ENCODE measurements at regions not wholly inside any gene's neighbourhood (a gene's known extent, or its start where the extent isn't known, plus 50 kb on each side); places are given as distances from the start of the nearest gene placed in this dataset.

DNA sequence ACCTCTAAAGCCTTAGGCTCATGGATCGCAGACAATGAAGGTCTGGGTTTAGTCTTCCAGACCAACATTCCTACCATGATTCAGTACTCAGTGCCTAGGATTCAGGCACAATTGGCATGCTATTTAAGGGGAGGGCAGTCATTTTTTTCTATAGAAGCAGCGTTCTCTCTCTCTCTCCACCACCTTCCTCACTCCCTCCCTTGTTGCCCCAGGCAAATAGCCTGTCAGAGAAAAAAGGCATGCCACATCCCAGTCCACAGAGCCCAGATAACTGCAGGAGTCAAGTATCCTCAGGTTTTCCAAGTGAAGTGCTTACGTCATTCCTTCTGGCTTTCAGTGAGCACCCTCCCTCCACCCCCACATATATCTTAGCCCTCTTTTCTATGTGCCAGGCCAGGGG, 533.0 kb downstream of the BCOR start:
- TF ChIP-seq ZFHX2 (tag by site-specific recombination; conservative IDR thresholded peaks at IDR 0.05) (no peak), ZBTB20 (tag by site-specific recombination; IDR thresholded peaks at IDR 0.05) (no peak), ZNF155 (tag by site-specific recombination; IDR thresholded peaks at IDR 0.05) (no peak), MZF1 (tag by site-specific recombination; IDR thresholded peaks at IDR 0.05; ENCODE audit: borderline replicate concordance) (no peak), ZNF76 (tag by site-specific recombination; IDR thresholded peaks at IDR 0.05; ENCODE audit: borderline replicate concordance, low read depth) (no peak), YY1 (tag by site-specific recombination; IDR thresholded peaks at IDR 0.05) (no peak)
- TF ChIP-seq, protein P1, sequence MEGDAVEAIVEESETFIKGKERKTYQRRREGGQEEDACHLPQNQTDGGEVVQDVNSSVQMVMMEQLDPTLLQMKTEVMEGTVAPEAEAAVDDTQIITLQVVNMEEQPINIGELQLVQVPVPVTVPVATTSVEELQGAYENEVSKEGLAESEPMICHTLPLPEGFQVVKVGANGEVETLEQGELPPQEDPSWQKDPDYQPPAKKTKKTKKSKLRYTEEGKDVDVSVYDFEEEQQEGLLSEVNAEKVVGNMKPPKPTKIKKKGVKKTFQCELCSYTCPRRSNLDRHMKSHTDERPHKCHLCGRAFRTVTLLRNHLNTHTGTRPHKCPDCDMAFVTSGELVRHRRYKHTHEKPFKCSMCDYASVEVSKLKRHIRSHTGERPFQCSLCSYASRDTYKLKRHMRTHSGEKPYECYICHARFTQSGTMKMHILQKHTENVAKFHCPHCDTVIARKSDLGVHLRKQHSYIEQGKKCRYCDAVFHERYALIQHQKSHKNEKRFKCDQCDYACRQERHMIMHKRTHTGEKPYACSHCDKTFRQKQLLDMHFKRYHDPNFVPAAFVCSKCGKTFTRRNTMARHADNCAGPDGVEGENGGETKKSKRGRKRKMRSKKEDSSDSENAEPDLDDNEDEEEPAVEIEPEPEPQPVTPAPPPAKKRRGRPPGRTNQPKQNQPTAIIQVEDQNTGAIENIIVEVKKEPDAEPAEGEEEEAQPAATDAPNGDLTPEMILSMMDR (tag by site-specific recombination; IDR thresholded peaks at IDR 0.05) = no peak
- TF ChIP-seq, protein P2, sequence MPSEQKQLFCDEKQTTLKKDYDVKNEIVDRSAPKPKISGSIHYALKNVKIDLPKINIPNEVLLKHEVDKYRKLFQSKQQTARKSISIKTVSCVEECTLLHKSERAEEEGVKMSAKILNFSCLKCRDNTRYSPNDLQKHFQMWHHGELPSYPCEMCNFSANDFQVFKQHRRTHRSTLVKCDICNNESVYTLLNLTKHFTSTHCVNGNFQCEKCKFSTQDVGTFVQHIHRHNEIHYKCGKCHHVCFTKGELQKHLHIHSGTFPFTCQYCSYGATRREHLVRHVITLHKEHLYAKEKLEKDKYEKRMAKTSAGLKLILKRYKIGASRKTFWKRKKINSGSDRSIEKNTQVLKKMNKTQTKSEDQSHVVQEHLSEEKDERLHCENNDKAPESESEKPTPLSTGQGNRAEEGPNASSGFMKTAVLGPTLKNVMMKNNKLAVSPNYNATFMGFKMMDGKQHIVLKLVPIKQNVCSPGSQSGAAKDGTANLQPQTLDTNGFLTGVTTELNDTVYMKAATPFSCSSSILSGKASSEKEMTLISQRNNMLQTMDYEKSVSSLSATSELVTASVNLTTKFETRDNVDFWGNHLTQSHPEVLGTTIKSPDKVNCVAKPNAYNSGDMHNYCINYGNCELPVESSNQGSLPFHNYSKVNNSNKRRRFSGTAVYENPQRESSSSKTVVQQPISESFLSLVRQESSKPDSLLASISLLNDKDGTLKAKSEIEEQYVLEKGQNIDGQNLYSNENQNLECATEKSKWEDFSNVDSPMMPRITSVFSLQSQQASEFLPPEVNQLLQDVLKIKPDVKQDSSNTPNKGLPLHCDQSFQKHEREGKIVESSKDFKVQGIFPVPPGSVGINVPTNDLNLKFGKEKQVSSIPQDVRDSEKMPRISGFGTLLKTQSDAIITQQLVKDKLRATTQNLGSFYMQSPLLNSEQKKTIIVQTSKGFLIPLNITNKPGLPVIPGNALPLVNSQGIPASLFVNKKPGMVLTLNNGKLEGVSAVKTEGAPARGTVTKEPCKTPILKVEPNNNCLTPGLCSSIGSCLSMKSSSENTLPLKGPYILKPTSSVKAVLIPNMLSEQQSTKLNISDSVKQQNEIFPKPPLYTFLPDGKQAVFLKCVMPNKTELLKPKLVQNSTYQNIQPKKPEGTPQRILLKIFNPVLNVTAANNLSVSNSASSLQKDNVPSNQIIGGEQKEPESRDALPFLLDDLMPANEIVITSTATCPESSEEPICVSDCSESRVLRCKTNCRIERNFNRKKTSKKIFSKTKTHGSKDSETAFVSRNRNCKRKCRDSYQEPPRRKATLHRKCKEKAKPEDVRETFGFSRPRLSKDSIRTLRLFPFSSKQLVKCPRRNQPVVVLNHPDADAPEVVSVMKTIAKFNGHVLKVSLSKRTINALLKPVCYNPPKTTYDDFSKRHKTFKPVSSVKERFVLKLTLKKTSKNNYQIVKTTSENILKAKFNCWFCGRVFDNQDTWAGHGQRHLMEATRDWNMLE (tag by site-specific recombination; conservative IDR thresholded peaks at IDR 0.05; ENCODE audit: low read depth) = no peak
- TF ChIP-seq, protein P3, sequence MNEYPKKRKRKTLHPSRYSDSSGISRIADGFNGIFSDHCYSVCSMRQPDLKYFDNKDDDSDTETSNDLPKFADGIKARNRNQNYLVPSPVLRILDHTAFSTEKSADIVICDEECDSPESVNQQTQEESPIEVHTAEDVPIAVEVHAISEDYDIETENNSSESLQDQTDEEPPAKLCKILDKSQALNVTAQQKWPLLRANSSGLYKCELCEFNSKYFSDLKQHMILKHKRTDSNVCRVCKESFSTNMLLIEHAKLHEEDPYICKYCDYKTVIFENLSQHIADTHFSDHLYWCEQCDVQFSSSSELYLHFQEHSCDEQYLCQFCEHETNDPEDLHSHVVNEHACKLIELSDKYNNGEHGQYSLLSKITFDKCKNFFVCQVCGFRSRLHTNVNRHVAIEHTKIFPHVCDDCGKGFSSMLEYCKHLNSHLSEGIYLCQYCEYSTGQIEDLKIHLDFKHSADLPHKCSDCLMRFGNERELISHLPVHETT (tag by site-specific recombination; IDR thresholded peaks at IDR 0.05) = no peak
- TF ChIP-seq, protein P4, sequence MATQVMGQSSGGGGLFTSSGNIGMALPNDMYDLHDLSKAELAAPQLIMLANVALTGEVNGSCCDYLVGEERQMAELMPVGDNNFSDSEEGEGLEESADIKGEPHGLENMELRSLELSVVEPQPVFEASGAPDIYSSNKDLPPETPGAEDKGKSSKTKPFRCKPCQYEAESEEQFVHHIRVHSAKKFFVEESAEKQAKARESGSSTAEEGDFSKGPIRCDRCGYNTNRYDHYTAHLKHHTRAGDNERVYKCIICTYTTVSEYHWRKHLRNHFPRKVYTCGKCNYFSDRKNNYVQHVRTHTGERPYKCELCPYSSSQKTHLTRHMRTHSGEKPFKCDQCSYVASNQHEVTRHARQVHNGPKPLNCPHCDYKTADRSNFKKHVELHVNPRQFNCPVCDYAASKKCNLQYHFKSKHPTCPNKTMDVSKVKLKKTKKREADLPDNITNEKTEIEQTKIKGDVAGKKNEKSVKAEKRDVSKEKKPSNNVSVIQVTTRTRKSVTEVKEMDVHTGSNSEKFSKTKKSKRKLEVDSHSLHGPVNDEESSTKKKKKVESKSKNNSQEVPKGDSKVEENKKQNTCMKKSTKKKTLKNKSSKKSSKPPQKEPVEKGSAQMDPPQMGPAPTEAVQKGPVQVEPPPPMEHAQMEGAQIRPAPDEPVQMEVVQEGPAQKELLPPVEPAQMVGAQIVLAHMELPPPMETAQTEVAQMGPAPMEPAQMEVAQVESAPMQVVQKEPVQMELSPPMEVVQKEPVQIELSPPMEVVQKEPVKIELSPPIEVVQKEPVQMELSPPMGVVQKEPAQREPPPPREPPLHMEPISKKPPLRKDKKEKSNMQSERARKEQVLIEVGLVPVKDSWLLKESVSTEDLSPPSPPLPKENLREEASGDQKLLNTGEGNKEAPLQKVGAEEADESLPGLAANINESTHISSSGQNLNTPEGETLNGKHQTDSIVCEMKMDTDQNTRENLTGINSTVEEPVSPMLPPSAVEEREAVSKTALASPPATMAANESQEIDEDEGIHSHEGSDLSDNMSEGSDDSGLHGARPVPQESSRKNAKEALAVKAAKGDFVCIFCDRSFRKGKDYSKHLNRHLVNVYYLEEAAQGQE (tag by site-specific recombination; IDR thresholded peaks at IDR 0.05) = no peak
- TF ChIP-seq, protein P5, sequence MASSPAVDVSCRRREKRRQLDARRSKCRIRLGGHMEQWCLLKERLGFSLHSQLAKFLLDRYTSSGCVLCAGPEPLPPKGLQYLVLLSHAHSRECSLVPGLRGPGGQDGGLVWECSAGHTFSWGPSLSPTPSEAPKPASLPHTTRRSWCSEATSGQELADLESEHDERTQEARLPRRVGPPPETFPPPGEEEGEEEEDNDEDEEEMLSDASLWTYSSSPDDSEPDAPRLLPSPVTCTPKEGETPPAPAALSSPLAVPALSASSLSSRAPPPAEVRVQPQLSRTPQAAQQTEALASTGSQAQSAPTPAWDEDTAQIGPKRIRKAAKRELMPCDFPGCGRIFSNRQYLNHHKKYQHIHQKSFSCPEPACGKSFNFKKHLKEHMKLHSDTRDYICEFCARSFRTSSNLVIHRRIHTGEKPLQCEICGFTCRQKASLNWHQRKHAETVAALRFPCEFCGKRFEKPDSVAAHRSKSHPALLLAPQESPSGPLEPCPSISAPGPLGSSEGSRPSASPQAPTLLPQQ (tag by site-specific recombination; IDR thresholded peaks at IDR 0.05) = no peak

All from HEK293 (cell line).